Stimulated activated CD4-positive, alpha-beta T cell treated with anti-CD3 and anti-CD28 coated beads, Interleukin-4, amount 100 ng/mL, for 4 hours (primary cell): ENCODE measurements at regions not wholly inside any gene's neighbourhood (a gene's known extent, or its start where the extent isn't known, plus 50 kb on each side); places are given as distances from the start of the nearest gene placed in this dataset.
"Not testable (repeated sequence)": the region's sequence is repeated elsewhere in the genome, so short reads cannot be mapped to it uniquely, and the experiment has no call there.

Experiments
- DNase-seq, 2 experiments: peaks; one replicate each; pipeline ENCODE4 v3.0.0-alpha.2; 2020

- no peak for DNase-seq
These were observed 309.4 kb upstream of the XYLT1 start for GRCh38 chr16:17780181-17780580.

GRCh38 chr16:17777408-17777863 is 306.7 kb upstream of the XYLT1 start:
- no peak for DNase-seq

- DNase-seq = no peak
These were observed 306.1 kb upstream of the XYLT1 start for GRCh38 chr16:17776888-17777287.

GRCh38 chr16:17776465-17776864 is 305.7 kb upstream of the XYLT1 start:
- no peak for DNase-seq

- no peak for DNase-seq
These were observed 304.3 kb upstream of the XYLT1 start for GRCh38 chr16:17775061-17775460.

- no peak for DNase-seq
These were observed 302.9 kb upstream of the XYLT1 start for GRCh38 chr16:17773698-17774101.

GRCh38 chr16:17770104-17770503 is 299.3 kb upstream of the XYLT1 start:
- no peak for DNase-seq

- no peak for DNase-seq
These were observed 298.3 kb upstream of the XYLT1 start for GRCh38 chr16:17769065-17769464.

GRCh38 chr16:17768257-17768656 is 297.5 kb upstream of the XYLT1 start:
- DNase-seq = no peak

- DNase-seq = no peak
These were observed 295.3 kb upstream of the XYLT1 start for GRCh38 chr16:17766012-17766411.

- no peak for DNase-seq
These were observed 289.0 kb upstream of the XYLT1 start for GRCh38 chr16:17759451-17760390.

GRCh38 chr16:17757808-17758207 is 287.0 kb upstream of the XYLT1 start:
- DNase-seq = no peak

GRCh38 chr16:17755158-17755557 is 284.4 kb upstream of the XYLT1 start:
- no peak for DNase-seq

GRCh38 chr16:17753434-17753833 is 282.7 kb upstream of the XYLT1 start:
- DNase-seq = no peak

GRCh38 chr16:17749706-17750105 is 278.9 kb upstream of the XYLT1 start:
- no peak for DNase-seq

- no peak for DNase-seq
These were observed 277.4 kb upstream of the XYLT1 start for GRCh38 chr16:17748044-17748719.

- no peak for DNase-seq
These were observed 276.5 kb upstream of the XYLT1 start for GRCh38 chr16:17747081-17747756.

GRCh38 chr16:17744921-17745572 is 274.3 kb upstream of the XYLT1 start:
- no peak for DNase-seq

- no peak for DNase-seq
These were observed 272.8 kb upstream of the XYLT1 start for GRCh38 chr16:17743578-17743977.

GRCh38 chr16:17743158-17743557 is 272.4 kb upstream of the XYLT1 start:
- DNase-seq = no peak

- not testable (repeated sequence) for DNase-seq
These were observed 264.3 kb upstream of the XYLT1 start for GRCh38 chr16:17735099-17735498.

GRCh38 chr16:17729820-17730219 is 259.1 kb upstream of the XYLT1 start:
- DNase-seq = no peak

- DNase-seq = no peak
These were observed 257.4 kb upstream of the XYLT1 start for GRCh38 chr16:17728196-17728595.
